Stimulated activated CD8-positive, alpha-beta memory T cell treated with anti-CD3 and anti-CD28 coated beads, Interleukin-7, amount 100 ng/mL, for 48 hours (primary cell): ENCODE measurements at regions not wholly inside any gene's neighbourhood (a gene's known extent, or its start where the extent isn't known, plus 50 kb on each side); places are given as distances from the start of the nearest gene placed in this dataset.
"Not testable (repeated sequence)": the region's sequence is repeated elsewhere in the genome, so short reads cannot be mapped to it uniquely, and the experiment has no call there.

Experiments
- DNase-seq, 2 donors: peaks; one replicate each; pipeline ENCODE4 v3.0.0-alpha.2; 2020; ENCODE audit warnings: low read depth in 1 of 2; ENCODE audit errors: extremely low read depth in 1 of 2

DNA sequence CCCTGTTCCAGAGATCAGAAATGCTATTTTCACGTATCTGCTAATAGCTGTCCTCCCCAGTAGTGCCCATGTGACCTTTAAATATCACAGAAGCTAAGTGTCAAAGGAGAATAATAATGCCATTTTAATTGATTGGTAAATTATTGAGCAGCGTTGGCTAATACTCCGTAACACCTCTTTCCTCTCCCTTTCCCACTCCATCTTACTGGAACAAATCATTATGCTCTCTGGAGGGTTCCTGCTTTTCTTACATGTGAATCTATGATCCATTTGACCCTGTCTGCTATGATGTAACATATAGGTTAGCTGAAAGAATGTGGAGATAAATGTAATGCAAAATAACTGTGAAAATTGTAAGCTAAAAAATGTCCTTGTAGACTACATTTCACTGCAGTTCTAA lies 383.6 kb upstream of the GYPC start:
- DNase-seq = no peak

- DNase-seq = no peak
Measured at GRCh38 chr2:126275098-126275497, 380.9 kb upstream of the GYPC start.

DNA sequence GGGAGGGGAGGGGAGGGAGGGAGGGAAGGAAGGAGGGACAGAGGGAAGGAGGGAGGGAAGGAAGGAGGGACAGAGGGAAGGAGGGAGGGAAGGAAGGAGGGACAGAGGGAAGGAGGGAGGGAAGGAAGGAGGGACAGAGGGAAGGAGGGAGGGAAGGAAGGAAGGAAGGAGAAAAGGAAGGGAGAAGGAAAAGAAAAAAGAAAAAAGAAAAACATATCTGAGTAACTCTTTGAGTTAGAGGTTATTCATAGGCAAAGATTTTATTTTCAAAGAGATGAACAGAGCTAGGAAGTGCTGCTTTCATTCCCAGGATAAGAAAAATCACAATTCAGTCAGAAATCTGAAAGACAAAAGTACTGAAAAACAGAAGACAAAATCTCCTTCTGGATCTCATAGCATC lies 379.7 kb upstream of the GYPC start:
- not testable (repeated sequence) for DNase-seq

DNA sequence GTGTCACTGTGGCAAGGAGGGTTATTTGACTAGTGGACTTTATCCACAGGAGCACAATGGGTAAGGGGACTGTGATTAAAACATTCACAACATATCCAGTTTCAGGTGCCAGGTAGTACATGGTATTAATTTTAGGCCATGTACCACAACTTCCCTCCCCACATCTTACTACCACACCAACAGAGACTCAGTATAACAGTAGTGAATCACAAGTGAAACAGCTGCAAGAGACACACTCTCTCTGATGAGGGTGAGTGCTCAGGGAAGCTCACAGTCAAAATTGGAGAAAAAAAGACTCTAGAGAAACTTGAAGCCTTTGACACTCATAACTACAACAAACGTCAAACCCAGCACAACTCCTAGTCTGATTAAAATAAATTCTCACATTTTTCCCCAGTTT lies 367.6 kb upstream of the GYPC start:
- DNase-seq = no peak

GRCh38 chr2:126293962-126294361 lies 362.0 kb upstream of the GYPC start:
- DNase-seq = not testable (repeated sequence)

DNA sequence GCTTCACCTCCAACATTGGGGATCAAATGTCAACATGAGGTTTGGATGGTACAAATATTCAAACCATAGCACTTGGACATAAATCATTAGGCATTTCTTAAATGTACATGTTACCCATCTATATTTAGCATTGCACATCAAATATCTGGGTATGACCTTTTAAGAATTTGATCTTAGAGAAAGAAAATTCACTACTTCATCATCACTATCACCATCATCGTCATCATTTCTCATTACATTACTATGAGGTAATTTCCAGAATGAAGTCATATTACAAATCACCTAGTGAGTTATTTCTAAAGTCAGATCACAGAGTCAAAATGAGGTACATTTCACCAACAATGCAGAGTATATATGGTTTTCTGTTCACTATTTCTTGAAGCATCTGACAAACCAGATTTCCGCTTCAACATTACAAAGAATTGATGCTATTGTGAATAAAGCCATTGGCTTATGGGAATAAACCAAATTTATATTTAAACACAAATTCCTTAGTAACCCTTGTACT lies 356.4 kb upstream of the GYPC start:
- no peak for DNase-seq

DNA sequence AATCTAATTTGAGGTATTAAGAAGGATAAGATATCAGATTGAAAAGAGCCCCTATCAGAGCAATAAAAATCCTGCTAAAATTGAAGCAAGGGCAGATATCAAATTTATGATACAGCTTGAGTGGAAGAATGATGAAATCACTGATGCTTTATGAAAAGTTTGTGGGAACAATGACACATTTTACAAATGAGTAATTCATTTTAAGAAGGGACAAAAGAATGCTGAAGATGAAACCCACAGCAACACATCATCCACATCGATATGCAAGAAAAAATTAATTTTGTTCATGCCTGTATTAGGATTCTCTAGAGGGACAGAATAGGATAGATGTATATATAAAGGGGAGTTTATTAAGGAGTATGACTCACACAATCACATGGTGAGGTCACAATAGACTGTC lies 355.6 kb upstream of the GYPC start:
- no peak for DNase-seq

- no peak for DNase-seq
Measured at GRCh38 chr2:126302043-126302442, 353.9 kb upstream of the GYPC start.

DNA sequence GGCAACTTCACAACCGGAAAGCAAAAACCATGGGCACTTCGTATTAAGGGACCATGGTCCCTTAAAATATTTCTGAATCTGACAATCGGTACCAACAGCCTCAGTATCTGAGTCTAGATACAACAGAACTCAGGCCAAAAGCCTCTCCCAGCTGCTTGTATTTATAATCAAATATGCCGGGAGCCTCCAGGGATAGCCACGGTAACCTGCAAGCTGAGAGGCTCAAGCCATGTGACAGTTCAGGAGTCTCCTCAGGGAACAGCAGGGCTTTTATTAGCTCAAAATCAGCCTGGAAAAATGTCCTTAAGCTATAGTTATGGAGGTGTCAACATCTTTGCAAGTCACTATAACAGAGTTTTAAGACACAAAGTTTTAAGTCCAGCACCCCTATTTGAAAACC lies 352.8 kb upstream of the GYPC start:
- no peak for DNase-seq

DNA sequence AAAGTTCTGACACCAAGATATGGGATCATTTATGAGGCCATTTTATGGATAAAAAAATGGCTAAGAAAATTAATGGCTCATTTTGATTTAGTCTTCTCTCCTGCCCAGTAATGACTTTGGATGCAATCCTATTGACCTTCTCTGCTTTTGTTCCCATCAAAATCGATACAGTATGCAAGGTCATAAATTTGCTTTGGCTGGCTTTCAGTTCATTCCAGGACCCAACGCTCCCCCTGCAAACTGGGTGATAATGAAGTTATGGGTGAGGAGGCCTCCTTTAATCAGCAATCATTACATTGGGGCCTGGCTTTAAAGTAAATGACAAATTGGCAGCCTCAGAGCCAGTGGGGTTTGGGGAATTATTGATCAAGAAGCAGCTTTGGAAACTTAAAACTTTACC lies 351.8 kb upstream of the GYPC start:
- no peak for DNase-seq

- no peak for DNase-seq
Measured at GRCh38 chr2:126306539-126306938, 349.4 kb upstream of the GYPC start.

GRCh38 chr2:126307740-126308139 lies 348.2 kb upstream of the GYPC start:
- DNase-seq = no peak

DNA sequence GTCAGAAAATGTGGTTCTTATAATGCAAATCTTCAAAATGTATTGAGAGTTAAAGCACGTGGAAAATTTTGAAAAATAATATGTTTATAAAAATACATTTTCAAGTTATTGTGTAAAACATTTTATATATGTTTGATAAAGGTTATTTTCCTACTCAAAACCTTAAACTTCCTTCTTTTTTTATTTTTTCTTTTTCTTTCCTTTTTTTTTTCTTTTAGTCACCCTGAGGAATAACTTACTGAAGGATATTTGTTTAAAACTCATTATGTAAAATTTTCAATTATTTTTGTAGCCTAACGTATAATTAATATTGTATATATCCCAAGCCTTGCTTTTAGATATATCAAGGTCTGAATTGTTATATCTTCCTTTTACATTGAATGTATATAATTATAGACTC lies 346.8 kb upstream of the GYPC start:
- DNase-seq = no peak

GRCh38 chr2:126312579-126312978 lies 343.4 kb upstream of the GYPC start:
- DNase-seq = no peak

DNA sequence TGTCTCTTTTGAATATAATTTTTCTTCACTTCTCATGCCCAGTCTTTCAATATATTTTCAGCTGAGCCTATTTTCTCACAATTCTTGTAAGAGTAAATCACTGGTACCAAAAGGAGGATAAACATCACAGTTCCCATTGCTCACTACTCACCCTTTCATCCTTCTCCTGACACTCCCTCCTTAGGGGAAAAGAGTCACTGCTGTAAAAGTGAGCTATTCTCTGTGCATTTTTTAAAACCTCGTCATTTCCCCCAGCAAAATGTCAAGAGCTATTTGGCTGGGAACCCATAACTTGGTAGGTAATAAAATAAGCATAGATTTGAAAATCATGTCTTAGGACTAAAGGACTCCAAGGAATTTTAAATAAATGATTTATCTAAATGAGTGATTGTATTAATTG lies 340.1 kb upstream of the GYPC start:
- no peak for DNase-seq

DNA sequence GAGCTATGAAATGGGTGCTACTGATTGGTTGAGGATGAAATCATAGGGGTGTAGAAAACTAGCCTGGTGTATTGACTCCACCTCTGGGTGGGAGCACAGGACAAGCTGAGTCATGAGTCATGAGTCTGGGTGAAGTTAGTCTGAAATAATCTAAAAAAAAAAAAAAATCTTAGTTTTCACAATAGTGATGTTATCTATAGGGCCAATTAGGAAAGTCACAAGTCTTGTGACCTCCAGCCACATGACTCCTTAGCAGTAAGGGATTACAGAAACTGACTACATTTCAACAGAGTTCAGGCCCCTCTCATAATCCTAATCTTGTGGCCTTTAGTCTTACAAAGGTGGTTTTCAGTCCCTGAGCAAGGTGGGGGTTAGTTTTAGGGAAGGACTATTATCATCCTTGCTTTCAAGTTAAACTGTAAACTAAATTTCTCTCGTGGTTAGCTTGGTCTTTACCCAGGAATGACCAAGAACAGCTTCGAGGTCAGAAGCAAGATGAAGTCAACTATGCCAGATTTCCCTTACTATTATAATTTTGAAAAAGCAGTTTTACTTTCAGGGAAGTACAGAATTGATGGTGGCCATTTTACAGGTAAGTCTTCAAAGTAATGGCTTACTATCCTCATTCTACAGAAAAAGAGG lies 338.0 kb upstream of the GYPC start:
- DNase-seq = no peak

DNA sequence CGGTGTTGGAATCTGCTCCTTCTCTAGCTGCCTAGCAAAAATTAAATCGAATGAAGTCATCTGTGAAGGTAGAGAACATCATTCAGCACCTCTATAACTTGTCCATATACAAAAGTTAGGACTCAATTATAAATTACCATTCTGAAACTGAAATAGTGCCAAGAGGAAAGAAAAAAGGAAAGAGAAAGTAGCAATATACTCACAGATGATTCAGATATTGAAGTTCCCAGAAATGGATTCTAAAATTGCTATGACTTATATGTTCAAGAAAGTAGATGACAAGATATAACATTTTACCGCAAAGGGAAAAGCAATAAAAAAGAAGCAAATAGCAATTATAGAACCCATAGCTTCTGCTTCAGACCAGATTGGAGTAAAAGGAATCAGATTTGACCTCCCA lies 333.6 kb upstream of the GYPC start:
- DNase-seq = no peak

DNA sequence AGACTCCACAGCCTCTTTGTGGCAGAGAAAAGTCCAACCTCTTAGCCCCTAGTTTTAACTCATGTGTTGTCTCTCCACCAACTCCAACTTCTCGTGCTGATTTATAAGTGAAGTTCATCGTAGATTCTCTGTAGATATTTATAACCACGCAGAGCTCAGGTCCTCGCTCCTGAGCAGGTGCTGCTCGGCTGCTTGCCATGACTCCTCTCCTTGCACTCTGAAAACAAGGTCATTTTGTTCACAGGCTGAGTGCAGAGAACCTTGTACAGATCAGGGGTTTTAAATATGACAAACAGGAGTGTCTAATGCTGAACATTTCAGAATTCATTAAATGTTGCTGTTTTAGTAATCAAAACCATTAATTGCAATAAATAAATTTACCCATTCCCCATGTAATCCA lies 330.8 kb upstream of the GYPC start:
- no peak for DNase-seq

DNA sequence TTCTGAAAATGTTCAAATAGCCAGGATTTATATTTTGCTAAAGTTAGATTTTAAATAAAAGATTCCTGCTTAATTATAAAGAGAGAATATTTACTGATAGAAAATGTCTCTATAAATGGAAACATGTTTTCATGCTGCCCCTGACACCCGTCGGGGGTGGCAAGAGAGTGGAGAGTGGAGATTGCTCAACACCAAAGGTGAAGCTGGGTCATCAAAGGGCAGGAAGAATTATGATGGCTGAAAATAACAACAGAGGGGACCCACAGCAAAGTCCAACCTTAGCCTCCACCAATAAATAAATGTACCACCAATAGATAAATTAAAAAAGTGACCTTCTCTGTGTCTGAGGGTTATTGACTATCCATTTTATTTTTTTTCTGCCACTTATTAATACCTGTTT lies 326.8 kb upstream of the GYPC start:
- DNase-seq = no peak

- DNase-seq = no peak
Measured at GRCh38 chr2:126342457-126342856, 313.5 kb upstream of the GYPC start.

GRCh38 chr2:126343136-126343535 lies 312.8 kb upstream of the GYPC start:
- DNase-seq = no peak

DNA sequence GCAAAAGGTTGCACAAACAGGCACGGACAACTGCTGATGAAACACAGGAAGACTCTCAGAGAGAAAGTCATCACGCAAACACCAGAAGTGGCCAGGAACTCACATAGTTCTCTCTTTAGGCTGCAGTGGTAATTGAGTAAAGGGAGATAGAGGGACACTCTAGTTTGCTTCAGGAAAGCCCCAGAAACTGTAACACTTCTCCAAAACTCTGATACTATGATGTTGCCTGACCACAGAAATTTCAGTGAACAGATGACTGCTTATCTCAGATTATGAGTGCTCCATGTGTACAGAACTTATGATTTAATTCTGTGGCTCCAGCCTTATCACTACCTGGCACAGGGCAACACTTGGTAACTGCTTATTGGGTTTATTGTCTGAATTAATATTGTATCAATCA lies 311.5 kb upstream of the GYPC start:
- no peak for DNase-seq

DNA sequence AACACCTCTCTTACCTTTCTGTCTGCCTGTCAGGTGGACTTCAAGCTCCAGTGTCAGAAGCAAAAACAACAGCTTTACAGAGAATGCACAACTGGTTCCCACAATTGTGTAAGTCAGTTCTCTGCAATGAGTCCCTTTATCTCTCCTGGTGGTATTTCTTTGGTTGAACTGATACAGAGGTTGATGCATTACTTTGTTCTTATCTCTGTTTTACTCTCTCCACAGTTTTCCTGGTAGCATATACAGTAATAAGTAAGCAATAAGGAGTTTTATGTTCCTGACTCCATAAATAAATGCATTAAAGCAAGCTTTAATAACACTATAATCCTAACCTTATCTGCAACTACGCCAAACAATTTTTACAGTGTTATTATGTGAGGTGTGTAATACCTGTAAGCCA lies 310.3 kb upstream of the GYPC start:
- no peak for DNase-seq
